GM12878 (cell line): ENCODE measurements at regions not wholly inside any gene's neighbourhood (a gene's known extent, or its start where the extent isn't known, plus 50 kb on each side); places are given as distances from the start of the nearest gene placed in this dataset.

ENCODE experiments used
- ATAC-seq: fragments of 200-7000 bp; cut with Tn5 transposase; 3 replicates; pipeline ENCODE4 v1.9.1; 2020; ENCODE audit warnings: mild to moderate bottlenecking, moderate library complexity
- BruUV-seq: library from RNA; stranded (reverse); fragments of 400-500 nt; replicated peaks from 2 replicates; lab custom pipeline; 2021; lab: Mats Ljungman, UMichigan
- CTCF ChIA-PET: fragments of 300-600 bp; sonication (Branson Sonifier 250); formaldehyde crosslinking; extraction: SDS; loops from one replicate; lab custom pipeline; 2021; ENCODE audit warnings: inconsistent platforms; lab: Yijun Ruan, JAX
- POLR2A ChIA-PET: fragments of 350-600 bp; formaldehyde crosslinking; extraction: SDS; loops from one replicate; lab custom pipeline; 2021; ENCODE audit warnings: inconsistent platforms; lab: Charles Lee
- RAD21 ChIA-PET: fragments of 300-600 bp; sonication (Branson Sonifier 250); formaldehyde crosslinking; loops from one replicate; lab custom pipeline; 2023; ENCODE audit warnings: antibody characterized with exemption; ENCODE audit not compliant: unreplicated experiment; lab: Charles Lee
- SMC1A ChIA-PET: fragments of 300-600 bp; sonication (Branson Sonifier 250); formaldehyde crosslinking; loops from one replicate; lab custom pipeline; 2023; ENCODE audit not compliant: unreplicated experiment, uncharacterized antibody; lab: Charles Lee
- DNase-seq: peaks from one replicate; pipeline ENCODE4 v3.0.0-alpha.2; 2011; ENCODE audit warnings: low read depth, low spot score
- FAIRE-seq: peaks from 3 replicates; lab custom pipeline; 2011; peaks lifted over from hg19 to GRCh38; lab: Jason Lieb, UNC
- H2AFZ ChIP-seq: 2 replicates; pipeline ENCODE4 v1.6.0; 2011; ENCODE audit warnings: low read depth, low read length, control low read depth; ENCODE audit not compliant: control insufficient read depth
- H3K27ac ChIP-seq: 2 replicates; pipeline ENCODE4 v1.5.1; 2011; ENCODE audit warnings: control low read depth; ENCODE audit not compliant: control insufficient read depth, insufficient read depth
- H3K27me3 ChIP-seq, 2 experiments: replicated peaks in 1 of 2; 2 replicates each; pipeline versions ENCODE4 v1.6.0 to v1.6.1; 2011; ENCODE audit warnings: low read length in 1 of 2; ENCODE audit not compliant: control insufficient read depth in 2 of 2, insufficient read depth in 2 of 2
- H3K36me3 ChIP-seq, 2 experiments: 2 replicates each; pipeline ENCODE4 v1.5.1; 2011; ENCODE audit warnings: low read length in 1 of 2; ENCODE audit not compliant: control insufficient read depth in 2 of 2, insufficient read depth in 2 of 2
- H3K4me1 ChIP-seq: 2 replicates; pipeline ENCODE4 v1.6.1; 2011; ENCODE audit warnings: mild to moderate bottlenecking, low read length, moderate library complexity, mixed read lengths; ENCODE audit not compliant: control insufficient read depth, insufficient read depth
- H3K4me2 ChIP-seq: 2 replicates; pipeline ENCODE4 v1.6.0; 2011; ENCODE audit warnings: control low read depth; ENCODE audit not compliant: control insufficient read depth, insufficient read depth
- H3K4me3 ChIP-seq: fragments of 200-600 bp; sonication (generic); 2 replicates; pipeline ENCODE4 v1.5.1; 2016
- H3K79me2 ChIP-seq: 2 replicates; pipeline ENCODE4 v1.6.0; 2011; ENCODE audit warnings: low read length; ENCODE audit not compliant: control insufficient read depth, insufficient read depth
- H3K9ac ChIP-seq: 2 replicates; pipeline ENCODE4 v1.8.0; 2011; ENCODE audit warnings: low read length, control low read depth, mixed read lengths; ENCODE audit not compliant: control insufficient read depth, insufficient read depth
- H3K9me3 ChIP-seq: replicated peaks from 3 replicates; pipeline ENCODE4 v1.5.1; 2011; ENCODE audit warnings: mild to moderate bottlenecking, low read length; ENCODE audit not compliant: control insufficient read depth, insufficient read depth
- H4K20me1 ChIP-seq: 2 replicates; pipeline ENCODE4 v1.6.0; 2011; ENCODE audit not compliant: control insufficient read depth, insufficient read depth
- CEBPB ChIP-seq, 2 experiments: fragments of 150-350 bp in 1 of 2; IDR thresholded peaks; 2 replicates each; pipeline ENCODE4 v1.6.1; 2012 to 2014; ENCODE audit warnings: low read depth in 2 of 2, low read length in 2 of 2, borderline replicate concordance in 1 of 2, inconsistent platforms in 1 of 2
- REST ChIP-seq: IDR thresholded peaks from 2 replicates; pipeline ENCODE4 v1.6.1; 2012; ENCODE audit warnings: mild to moderate bottlenecking, low read depth, low read length
- SPI1 ChIP-seq: IDR thresholded peaks from 2 replicates; pipeline ENCODE4 v1.6.1; 2011; ENCODE audit warnings: low read depth, mild to moderate bottlenecking, low read length, moderate library complexity, borderline replicate concordance; ENCODE audit not compliant: insufficient read depth
- WGBS: methylation state at CpG from one replicate; pipeline ENCODE4 v1.1.6; 2016; ENCODE audit warnings: low lambda C conversion rate; ENCODE audit not compliant: insufficient replicate concordance, insufficient coverage; ENCODE audit errors: missing lambda C conversion rate; 5-methylcytosine and 5-hydroxymethylcytosine counted together
- in situ Hi-C: fragments of 300-500 bp; cut with MboI; formaldehyde crosslinking; loops from 9 replicates; pipeline ENCODE4 v1.14.3; 2018; ENCODE audit warnings: mixed read lengths
- intact Hi-C: fragments of 100-400 bp; cut with micrococcal nuclease; formaldehyde crosslinking; loops from one replicate; pipeline ENCODE4 v1.14.2; 2022; ENCODE audit not compliant: unreplicated experiment
- TF ChIP-seq, protein P1 (sequence below): IDR thresholded peaks from 2 replicates; pipeline ENCODE4 v1.6.1; 2012; ENCODE audit warnings: low read depth, low read length, improper control_type of control experiment

DNA sequence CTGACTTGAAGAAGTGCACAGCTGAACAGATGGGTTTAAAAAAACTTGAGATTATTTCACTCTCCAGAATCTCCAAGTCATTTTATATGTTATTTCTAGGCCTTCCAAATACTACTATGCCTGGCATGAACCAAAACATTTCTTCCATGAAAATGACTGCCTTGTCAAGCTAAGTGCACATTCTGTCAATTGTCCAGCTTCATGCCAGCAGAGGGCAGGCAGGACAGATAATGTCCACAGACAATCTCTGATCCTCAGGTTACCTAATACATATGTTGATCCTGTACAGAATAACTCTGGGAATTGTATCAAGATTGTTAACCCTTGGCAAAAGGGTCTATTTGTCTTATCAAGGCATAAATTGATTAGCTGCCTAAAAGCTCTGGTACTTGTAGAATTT lies 229.5 kb downstream of the AASDHPPT start (continued):
- no peak for TF ChIP-seq REST
- TF ChIP-seq, protein P1, sequence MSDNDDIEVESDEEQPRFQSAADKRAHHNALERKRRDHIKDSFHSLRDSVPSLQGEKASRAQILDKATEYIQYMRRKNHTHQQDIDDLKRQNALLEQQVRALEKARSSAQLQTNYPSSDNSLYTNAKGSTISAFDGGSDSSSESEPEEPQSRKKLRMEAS: no peak
- TF ChIP-seq, all 136 proteins: peak for 0

GRCh38 chr11:106309070-106309684 lies 231.7 kb downstream of the AASDHPPT start:
- no peaks in the 10 kb centered on the region for H3K36me3 ChIP-seq
- CTCF ChIA-PET: interaction anchor here (0.6 to 1.1 kb wide), 2 partner anchors 21 to 33 kb away, joined by 3 read pairs; no protein-coding TSS in a partner anchor
- SMC1A ChIA-PET: no interaction called here
- intact Hi-C loops (no loop called here), in situ Hi-C loops (no loop called here)
- no peak overlapping the region for H3K9ac ChIP-seq
- FAIRE-seq: no peak
- 35% methylated on average over 2 of the region's 2 CpGs for WGBS
- BruUV-seq: no TSS peak
- H2AFZ ChIP-seq: no peak overlapping the region
- TF ChIP-seq CEBPB (IDR thresholded peaks at IDR 0.05; ENCODE audit: borderline replicate concordance in 1 of 2, low read depth in 2 of 2, low read length in 2 of 2) (no peak), SPI1 (peak; percentile 41; the same call in 1 of the 2 replicates)
- H3K27ac ChIP-seq: no peak overlapping the region
- no peaks in the 10 kb centered on the region for H4K20me1 ChIP-seq
- H3K4me2 ChIP-seq: no peak overlapping the region
- H3K4me3 ChIP-seq: no peak overlapping the region
- no peaks in the 10 kb centered on the region for H3K27me3 ChIP-seq
- no peaks in the 10 kb centered on the region for H3K79me2 ChIP-seq
- no peak; the same call in 2 of the 3 replicates for ATAC-seq
- POLR2A ChIA-PET: no interaction called here
- no peaks in the 10 kb centered on the region for H3K4me1 ChIP-seq
- DNase-seq: no peak
- RAD21 ChIA-PET: no interaction called here
- H3K9me3 ChIP-seq: no peaks in the 10 kb centered on the region
